Colonic mucosa (tissue), 4 donors: ENCODE measurements at regions not wholly inside any gene's neighbourhood (a gene's known extent, or its start where the extent isn't known, plus 50 kb on each side); places are given as distances from the start of the nearest gene placed in this dataset.

Experiments
- DNase-seq: peaks from one replicate; pipeline ENCODE4 v3.0.0-alpha.2; 2020
- H3K27ac ChIP-seq: fragments of 200-600 bp; one replicate; pipeline ENCODE4 v1.8.0; 2021
- H3K27me3 ChIP-seq: fragments of 200-600 bp; one replicate; pipeline ENCODE4 v1.8.0; 2021
- H3K36me3 ChIP-seq: fragments of 200-600 bp; one replicate; pipeline ENCODE4 v1.8.0; 2021
- H3K4me1 ChIP-seq: fragments of 200-600 bp; one replicate; pipeline ENCODE4 v1.8.0; 2021; ENCODE audit warnings: mild to moderate bottlenecking
- H3K4me3 ChIP-seq: fragments of 200-600 bp; one replicate; pipeline ENCODE4 v1.8.0; 2021
- H3K9ac ChIP-seq, 2 donors: one replicate each; pipeline ENCODE4 v1.7.0; 2013; ENCODE audit warnings: control low read depth in 2 of 2, low read depth in 2 of 2, low read length in 2 of 2
- H3K9me3 ChIP-seq: fragments of 200-600 bp; one replicate; pipeline ENCODE4 v1.8.0; 2021
- CTCF ChIP-seq: fragments of 200-600 bp; IDR thresholded peaks from one replicate; pipeline ENCODE4 v1.8.0; 2022; ENCODE audit warnings: antibody characterized with exemption, mild to moderate bottlenecking
- intact Hi-C: fragments of 100-400 bp; cut with DNase I; formaldehyde crosslinking; loops from one replicate; pipeline ENCODE4 v1.14.1; 2022
- donor health status: healthy.
- donor health status: DM: no; HTN: no; CAD: no.
- donor health status: DM: no; HTN: no; CAD: no.

- TF ChIP-seq CTCF, result no peak
- intact Hi-C loops, result no loop called here
- Histone ChIP-seq H3K4me1 (no peaks in the 10 kb centered on the region), H3K9me3 (no peaks in the 10 kb centered on the region), H3K36me3 (no peaks in the 10 kb centered on the region), H3K27ac (no peak overlapping the region), H3K9ac (no peak overlapping the region), H3K4me3 (no peak overlapping the region), H3K27me3 (no peaks in the 10 kb centered on the region)
- DNase-seq, result no peak
Measured at GRCh38 chr6:71035871-71036270, 79.0 kb upstream of the B3GAT2 start.

- Histone ChIP-seq H3K4me3 (no peak overlapping the region), H3K9ac (no peak overlapping the region), H3K36me3 (no peaks in the 10 kb centered on the region), H3K4me1 (no peaks in the 10 kb centered on the region), H3K27me3 (no peaks in the 10 kb centered on the region), H3K9me3 (no peaks in the 10 kb centered on the region), H3K27ac (no peak overlapping the region)
- intact Hi-C loops, result no loop called here
- TF ChIP-seq CTCF, result no peak
- no peak for DNase-seq
Measured at GRCh38 chr6:71038711-71039344, 82.0 kb upstream of the B3GAT2 start.

- H3K9me3 ChIP-seq, result no peaks in the 10 kb centered on the region
- H3K27ac ChIP-seq, result no peak overlapping the region
- H3K9ac ChIP-seq, result no peak overlapping the region
- no peak for TF ChIP-seq CTCF
- DNase-seq, result no peak
- H3K27me3 ChIP-seq, result no peaks in the 10 kb centered on the region
- intact Hi-C loops, result no loop called here
- no peaks in the 10 kb centered on the region for H3K4me1 ChIP-seq
- H3K4me3 ChIP-seq, result no peak overlapping the region
- H3K36me3 ChIP-seq, result no peaks in the 10 kb centered on the region
Measured at GRCh38 chr6:71040043-71040442, 83.2 kb upstream of the B3GAT2 start.

- Histone ChIP-seq H3K27ac (no peak overlapping the region), H3K27me3 (no peaks in the 10 kb centered on the region), H3K9ac (no peak overlapping the region), H3K4me3 (no peak overlapping the region), H3K9me3 (no peaks in the 10 kb centered on the region), H3K4me1 (no peaks in the 10 kb centered on the region), H3K36me3 (no peaks in the 10 kb centered on the region)
- TF ChIP-seq CTCF, result no peak
- DNase-seq, result no peak
- intact Hi-C loops, result no loop called here
Measured at GRCh38 chr6:71040841-71041240, 84.0 kb upstream of the B3GAT2 start.

- no peak for DNase-seq
- H3K4me3 ChIP-seq, result no peak overlapping the region
- no peaks in the 10 kb centered on the region for H3K27me3 ChIP-seq
- no peaks in the 10 kb centered on the region for H3K36me3 ChIP-seq
- no peaks in the 10 kb centered on the region for H3K4me1 ChIP-seq
- intact Hi-C loops, result no loop called here
- no peak overlapping the region for H3K27ac ChIP-seq
- H3K9me3 ChIP-seq, result no peaks in the 10 kb centered on the region
- H3K9ac ChIP-seq, result no peak overlapping the region
- no peak for TF ChIP-seq CTCF
Measured at GRCh38 chr6:71043902-71044301, 87.0 kb upstream of the B3GAT2 start.
